ENCODE measurements at regions not wholly inside any gene's neighbourhood (a gene's known extent, or its start where the extent isn't known, plus 50 kb on each side); places are given as distances from the start of the nearest gene placed in this dataset.

DNA sequence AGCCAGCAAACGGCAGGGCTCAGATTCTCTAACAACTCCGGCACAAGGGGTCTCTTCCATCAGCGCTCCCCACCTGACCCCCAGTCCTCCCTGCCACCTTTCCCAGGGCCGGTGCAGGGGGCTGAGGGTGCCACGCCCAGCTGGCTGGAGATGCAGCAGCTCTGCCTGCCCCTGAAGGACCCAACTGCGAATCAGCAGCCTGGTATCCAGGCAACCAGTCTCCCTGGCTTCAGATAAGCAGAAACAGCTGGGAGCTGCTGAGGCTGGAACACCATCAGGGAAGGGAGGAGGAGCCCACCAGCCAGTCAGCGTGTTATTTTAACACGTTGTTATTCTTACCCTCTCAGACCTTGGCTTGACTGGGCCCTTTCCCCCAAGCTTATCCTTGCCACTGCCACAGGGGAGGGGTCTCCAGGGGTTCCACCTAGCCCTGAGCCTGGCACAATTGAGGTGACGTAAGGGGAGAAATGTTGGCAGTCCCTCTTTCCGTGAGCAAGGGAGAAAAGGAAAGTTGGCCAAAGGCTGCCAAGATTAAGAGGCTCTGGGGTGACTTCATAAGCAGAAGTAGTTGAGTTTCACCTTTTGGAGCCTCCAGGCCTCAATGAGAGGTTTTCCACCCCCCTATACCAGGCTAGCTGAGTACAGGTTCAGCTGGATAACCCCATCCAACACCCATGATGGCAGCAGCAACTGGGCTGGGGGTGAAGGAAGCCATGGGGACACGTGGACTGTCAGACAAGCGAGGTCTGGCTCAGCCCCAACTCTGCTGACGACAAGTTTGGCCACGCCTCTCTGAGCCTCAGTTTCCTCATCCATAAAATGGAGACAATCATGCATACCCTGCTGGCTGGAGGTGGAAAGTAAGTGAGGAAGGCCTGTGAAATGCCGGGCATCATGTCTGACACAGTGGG, 91.1 kb downstream of the IRF2BPL start:
- TF ChIP-seq ZNF384 (IDR thresholded peaks at IDR 0.05) (no peak), ARNT (IDR thresholded peaks at IDR 0.05) (no peak), FOXK2 (IDR thresholded peaks at IDR 0.05) (no peak), BHLHE40 (IDR thresholded peaks at IDR 0.05; ENCODE audit: borderline replicate concordance) (no peak), ELF4 (IDR thresholded peaks at IDR 0.05) (no peak), NFRKB (IDR thresholded peaks at IDR 0.05) (no peak)
- TF ChIP-seq, protein P1, sequence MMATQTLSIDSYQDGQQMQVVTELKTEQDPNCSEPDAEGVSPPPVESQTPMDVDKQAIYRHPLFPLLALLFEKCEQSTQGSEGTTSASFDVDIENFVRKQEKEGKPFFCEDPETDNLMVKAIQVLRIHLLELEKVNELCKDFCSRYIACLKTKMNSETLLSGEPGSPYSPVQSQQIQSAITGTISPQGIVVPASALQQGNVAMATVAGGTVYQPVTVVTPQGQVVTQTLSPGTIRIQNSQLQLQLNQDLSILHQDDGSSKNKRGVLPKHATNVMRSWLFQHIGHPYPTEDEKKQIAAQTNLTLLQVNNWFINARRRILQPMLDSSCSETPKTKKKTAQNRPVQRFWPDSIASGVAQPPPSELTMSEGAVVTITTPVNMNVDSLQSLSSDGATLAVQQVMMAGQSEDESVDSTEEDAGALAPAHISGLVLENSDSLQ (IDR thresholded peaks at IDR 0.05) = no peak

Data from HEK293T (cell line).